ENCODE measurements at regions not wholly inside any gene's neighbourhood (a gene's known extent, or its start where the extent isn't known, plus 50 kb on each side); places are given as distances from the start of the nearest gene placed in this dataset.

DNA sequence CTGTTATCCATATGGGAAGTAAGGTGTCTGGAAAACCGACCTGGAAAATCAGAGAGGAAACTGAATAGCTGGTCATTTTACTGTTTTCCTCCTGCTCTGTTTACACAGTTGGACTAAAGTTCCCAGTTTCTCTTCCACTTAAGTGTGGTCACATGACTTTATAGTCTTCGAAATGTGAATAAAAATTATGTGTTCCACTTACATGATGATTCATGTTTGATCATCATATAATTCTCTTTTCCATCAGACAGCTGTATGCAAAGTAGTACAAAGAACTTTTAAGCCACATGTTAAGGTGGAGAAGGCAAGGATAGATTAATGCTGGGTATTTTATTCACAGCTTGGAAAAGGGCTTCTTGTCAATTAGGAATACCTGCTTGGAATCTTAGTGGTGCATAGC is 525.5 kb upstream of the BCHE start:
- DNase-seq (ENCODE audit: low read depth in 1 of 2, low spot score in 1 of 2) (no peak), ATAC-seq (no peak), FAIRE-seq (no peak)
- TF ChIP-seq NR3C1 (IDR thresholded peaks at IDR 0.05) (no peak), GATA3 (IDR thresholded peaks at IDR 0.05; ENCODE audit: borderline replicate concordance) (no peak), EHMT2 (IDR thresholded peaks at IDR 0.05; ENCODE audit: low read depth) (no peak)
- TF ChIP-seq, protein P1, sequence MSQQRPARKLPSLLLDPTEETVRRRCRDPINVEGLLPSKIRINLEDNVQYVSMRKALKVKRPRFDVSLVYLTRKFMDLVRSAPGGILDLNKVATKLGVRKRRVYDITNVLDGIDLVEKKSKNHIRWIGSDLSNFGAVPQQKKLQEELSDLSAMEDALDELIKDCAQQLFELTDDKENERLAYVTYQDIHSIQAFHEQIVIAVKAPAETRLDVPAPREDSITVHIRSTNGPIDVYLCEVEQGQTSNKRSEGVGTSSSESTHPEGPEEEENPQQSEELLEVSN (IDR thresholded peaks at IDR 0.05; ENCODE audit: borderline replicate concordance, low read depth), result no peak
- Histone ChIP-seq H3K4me1 (no peaks in the 10 kb centered on the region), H3K4me3 (no peak overlapping the region), H3K27ac (no peak overlapping the region), H3K9me3 (no peaks in the 10 kb centered on the region), H3K4me2 (no peak overlapping the region)
- 6% methylated on average over 2 of the region's 2 CpGs for WGBS (ENCODE audit: missing lambda C conversion rate)
- POLR2A ChIA-PET, result no interaction called here
- CTCF ChIA-PET, result no interaction called here

DNA sequence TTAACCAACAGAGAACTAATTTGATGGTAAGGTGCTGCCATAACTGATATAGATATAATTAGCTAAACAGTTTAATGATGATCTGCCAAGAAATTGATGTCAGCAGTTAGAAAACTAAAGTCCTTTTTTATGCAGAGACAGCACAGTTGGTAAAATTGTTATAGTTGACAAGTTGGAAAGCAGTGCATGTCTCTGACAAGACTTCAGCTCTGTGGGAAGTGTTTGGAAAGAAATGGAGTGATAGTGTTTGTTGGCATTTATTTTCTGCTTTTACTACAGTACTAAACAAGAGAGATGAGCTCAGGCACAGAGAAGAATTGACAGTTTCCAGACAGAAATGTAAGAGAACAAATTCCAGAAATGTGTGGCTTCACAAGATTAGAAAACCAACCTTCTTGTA is 523.5 kb upstream of the BCHE start:
- FAIRE-seq (no peak), DNase-seq (ENCODE audit: low read depth in 1 of 2, low spot score in 1 of 2) (no peak), ATAC-seq (no peak)
- TF ChIP-seq, protein P2, sequence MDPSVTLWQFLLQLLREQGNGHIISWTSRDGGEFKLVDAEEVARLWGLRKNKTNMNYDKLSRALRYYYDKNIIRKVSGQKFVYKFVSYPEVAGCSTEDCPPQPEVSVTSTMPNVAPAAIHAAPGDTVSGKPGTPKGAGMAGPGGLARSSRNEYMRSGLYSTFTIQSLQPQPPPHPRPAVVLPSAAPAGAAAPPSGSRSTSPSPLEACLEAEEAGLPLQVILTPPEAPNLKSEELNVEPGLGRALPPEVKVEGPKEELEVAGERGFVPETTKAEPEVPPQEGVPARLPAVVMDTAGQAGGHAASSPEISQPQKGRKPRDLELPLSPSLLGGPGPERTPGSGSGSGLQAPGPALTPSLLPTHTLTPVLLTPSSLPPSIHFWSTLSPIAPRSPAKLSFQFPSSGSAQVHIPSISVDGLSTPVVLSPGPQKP (IDR thresholded peaks at IDR 0.05; ENCODE audit: low read depth, low read length), result no peak
- no peak for TF ChIP-seq ZSCAN20 (CRISPR knock-in tag; IDR thresholded peaks at IDR 0.05)
- TF ChIP-seq EP300 (IDR thresholded peaks at IDR 0.05), result no peak
- Histone ChIP-seq H3K4me2 (no peak overlapping the region), H3K9me3 (no peaks in the 10 kb centered on the region), H3K4me1 (no peaks in the 10 kb centered on the region), H3K4me3 (no peak overlapping the region), H3K27ac (no peak overlapping the region)
- ChIA-PET POLR2A (no interaction called here), CTCF (no interaction called here)

DNA sequence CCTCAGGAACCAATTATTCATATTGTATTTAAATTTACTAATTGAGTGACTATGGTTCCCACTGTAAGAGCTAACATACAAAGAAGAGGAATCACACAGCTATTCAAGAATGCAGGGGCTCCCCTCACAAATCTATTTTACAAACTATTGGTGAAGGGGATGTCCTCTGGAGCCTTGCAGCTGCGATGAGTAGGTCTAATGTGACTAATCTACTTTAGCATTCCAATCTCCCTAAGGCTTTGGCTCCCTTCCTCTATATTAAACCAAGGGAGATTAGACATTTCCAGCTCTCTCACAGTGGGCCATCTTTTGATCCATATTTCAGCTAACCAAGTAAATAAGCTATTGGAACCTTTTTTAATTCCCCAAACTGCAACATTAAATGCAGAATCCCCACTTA is 514.2 kb upstream of the BCHE start:
- DNase-seq (ENCODE audit: low read depth in 1 of 2, low spot score in 1 of 2) (no peak), ATAC-seq (no peak), FAIRE-seq (no peak)
- no peak overlapping the region for H3K4me2 ChIP-seq
- 0% methylated on average over 1 of the region's 1 CpG for WGBS (ENCODE audit: missing lambda C conversion rate)
- ChIA-PET CTCF (no interaction called here), POLR2A (no interaction called here)
- H3K27ac ChIP-seq, result no peak overlapping the region
- no peak overlapping the region for H3K4me3 ChIP-seq
- no peaks in the 10 kb centered on the region for H3K4me1 ChIP-seq
- no peak for TF ChIP-seq NR3C1 (IDR thresholded peaks at IDR 0.05)
- no peak for TF ChIP-seq FOSB (CRISPR knock-in tag; IDR thresholded peaks at IDR 0.05)
- no peak for TF ChIP-seq RCOR1 (IDR thresholded peaks at IDR 0.05; ENCODE audit: low read depth, low read length)
- TF ChIP-seq, protein P2 (IDR thresholded peaks at IDR 0.05; ENCODE audit: low read depth, low read length), result no peak
- no peak for TF ChIP-seq SMC3 (IDR thresholded peaks at IDR 0.05)
- no peak for TF ChIP-seq CEBPB (IDR thresholded peaks at IDR 0.05)
- TF ChIP-seq, protein P3, sequence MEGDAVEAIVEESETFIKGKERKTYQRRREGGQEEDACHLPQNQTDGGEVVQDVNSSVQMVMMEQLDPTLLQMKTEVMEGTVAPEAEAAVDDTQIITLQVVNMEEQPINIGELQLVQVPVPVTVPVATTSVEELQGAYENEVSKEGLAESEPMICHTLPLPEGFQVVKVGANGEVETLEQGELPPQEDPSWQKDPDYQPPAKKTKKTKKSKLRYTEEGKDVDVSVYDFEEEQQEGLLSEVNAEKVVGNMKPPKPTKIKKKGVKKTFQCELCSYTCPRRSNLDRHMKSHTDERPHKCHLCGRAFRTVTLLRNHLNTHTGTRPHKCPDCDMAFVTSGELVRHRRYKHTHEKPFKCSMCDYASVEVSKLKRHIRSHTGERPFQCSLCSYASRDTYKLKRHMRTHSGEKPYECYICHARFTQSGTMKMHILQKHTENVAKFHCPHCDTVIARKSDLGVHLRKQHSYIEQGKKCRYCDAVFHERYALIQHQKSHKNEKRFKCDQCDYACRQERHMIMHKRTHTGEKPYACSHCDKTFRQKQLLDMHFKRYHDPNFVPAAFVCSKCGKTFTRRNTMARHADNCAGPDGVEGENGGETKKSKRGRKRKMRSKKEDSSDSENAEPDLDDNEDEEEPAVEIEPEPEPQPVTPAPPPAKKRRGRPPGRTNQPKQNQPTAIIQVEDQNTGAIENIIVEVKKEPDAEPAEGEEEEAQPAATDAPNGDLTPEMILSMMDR (IDR thresholded peaks at IDR 0.05), result no peak
- TF ChIP-seq KDM1A (IDR thresholded peaks at IDR 0.05; ENCODE audit: low read depth), result no peak
- TF ChIP-seq ZNF302 (CRISPR knock-in tag; IDR thresholded peaks at IDR 0.05), result no peak
- TF ChIP-seq, protein P4, sequence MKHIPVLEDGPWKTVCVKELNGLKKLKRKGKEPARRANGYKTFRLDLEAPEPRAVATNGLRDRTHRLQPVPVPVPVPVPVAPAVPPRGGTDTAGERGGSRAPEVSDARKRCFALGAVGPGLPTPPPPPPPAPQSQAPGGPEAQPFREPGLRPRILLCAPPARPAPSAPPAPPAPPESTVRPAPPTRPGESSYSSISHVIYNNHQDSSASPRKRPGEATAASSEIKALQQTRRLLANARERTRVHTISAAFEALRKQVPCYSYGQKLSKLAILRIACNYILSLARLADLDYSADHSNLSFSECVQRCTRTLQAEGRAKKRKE (CRISPR knock-in tag; IDR thresholded peaks at IDR 0.05; ENCODE audit: low read depth), result no peak
- no peak for TF ChIP-seq RAD21 (conservative IDR thresholded peaks at IDR 0.05 in 1 of 2, IDR thresholded peaks at IDR 0.05 in 1 of 2)
- TF ChIP-seq, protein P5, sequence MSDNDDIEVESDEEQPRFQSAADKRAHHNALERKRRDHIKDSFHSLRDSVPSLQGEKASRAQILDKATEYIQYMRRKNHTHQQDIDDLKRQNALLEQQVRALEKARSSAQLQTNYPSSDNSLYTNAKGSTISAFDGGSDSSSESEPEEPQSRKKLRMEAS (IDR thresholded peaks at IDR 0.05), result no peak
- no peak for TF ChIP-seq GATA3 (IDR thresholded peaks at IDR 0.05; ENCODE audit: borderline replicate concordance)
- no peak for TF ChIP-seq NPAS2 (CRISPR knock-in tag; IDR thresholded peaks at IDR 0.05; ENCODE audit: borderline replicate concordance)
- TF ChIP-seq CBX2 (IDR thresholded peaks at IDR 0.05; ENCODE audit: borderline replicate concordance, low read depth), result no peak
- H3K9me3 ChIP-seq, result no peaks in the 10 kb centered on the region
